Esophagus muscularis mucosa (tissue), 4 donors: ENCODE measurements at regions not wholly inside any gene's neighbourhood (a gene's known extent, or its start where the extent isn't known, plus 50 kb on each side); places are given as distances from the start of the nearest gene placed in this dataset.

Experiments
- DNase-seq: peaks from one replicate; pipeline ENCODE4 v3.0.0-alpha.2; 2017; ENCODE audit errors: extremely low spot score
- H3K27ac ChIP-seq, 4 donors: fragments of 200-600 bp; sonication (generic); replicated peaks in 1 of 4; 1 replicate in 3 of 4; 2 replicates in 1 of 4; pipeline ENCODE4 v1.5.1; 2016 to 2019; ENCODE audit warnings: mild to moderate bottlenecking in 1 of 4
- H3K27me3 ChIP-seq, 4 donors: fragments of 200-600 bp; sonication (generic); one replicate each; pipeline versions ENCODE4 v1.5.1 to v1.6.0; 2016 to 2019
- H3K36me3 ChIP-seq, 4 donors: fragments of 200-600 bp; sonication (generic); one replicate each; pipeline ENCODE4 v1.5.1; 2016 to 2019
- H3K4me1 ChIP-seq, 4 donors: fragments of 200-600 bp; sonication (generic); one replicate each; pipeline ENCODE4 v1.5.1; 2016 to 2019
- H3K4me3 ChIP-seq, 4 donors: fragments of 200-600 bp; sonication (generic); 1 replicate in 2 of 4; 2 replicates in 2 of 4; pipeline ENCODE4 v1.5.1; 2016 to 2019; ENCODE audit warnings: mild to moderate bottlenecking in 4 of 4, moderate library complexity in 1 of 4
- H3K9me3 ChIP-seq, 4 donors: fragments of 200-600 bp; sonication (generic); 1 replicate in 3 of 4; 2 replicates in 1 of 4; pipeline ENCODE4 v1.5.1; 2016 to 2019
- CTCF ChIP-seq, 3 experiments: fragments of 200-600 bp in 2 of 3; fragments of 450-650 bp in 1 of 3; sonication (generic) in 2 of 3; IDR thresholded peaks; one replicate each; pipeline ENCODE4 v1.5.1; 2017 to 2019; ENCODE audit warnings: antibody characterized with exemption in 3 of 3, mild to moderate bottlenecking in 2 of 3, moderate library complexity in 1 of 3
- EP300 ChIP-seq: sonication (generic); formaldehyde crosslinking; IDR thresholded peaks from one replicate; pipeline ENCODE4 v1.6.1; 2017; ENCODE audit warnings: antibody characterized with exemption
- POLR2A ChIP-seq: fragments of 450-650 bp; IDR thresholded peaks from one replicate; pipeline ENCODE4 v1.6.1; 2017; ENCODE audit warnings: antibody characterized with exemption, moderate library complexity, mild to moderate bottlenecking, low read depth
- POLR2AphosphoS5 ChIP-seq, 2 donors: sonication (generic); formaldehyde crosslinking; IDR thresholded peaks; one replicate each; pipeline ENCODE4 v1.6.1; 2017; ENCODE audit warnings: antibody characterized with exemption in 2 of 2
- WGBS: methylation state at CpG from one replicate; pipeline ENCODE4 v1.1.5; 2018; 5-methylcytosine and 5-hydroxymethylcytosine counted together
- intact Hi-C: fragments of 100-400 bp; cut with DNase I; formaldehyde crosslinking; loops from one replicate; pipeline ENCODE4 v1.15.1; 2023

GRCh38 chr5:174306345-174307030, 261.0 kb downstream of the NSG2 start:
- intact Hi-C loops = no loop called here
- DNase-seq = no peak
- WGBS = 77% methylated on average over 11 of the region's 11 CpGs

GRCh38 chr5:174307031-174307408, 261.5 kb downstream of the NSG2 start:
- peaks cover 0 to 51% (median 0%) of the 10 kb centered on the region in 4 donors for H3K27me3 ChIP-seq
- intact Hi-C loops = no loop called here

More at GRCh38 chr5:174306345-174307030, 261.0 kb downstream of the NSG2 start:
- Histone ChIP-seq H3K4me3 (no peak overlapping the region), H3K36me3 (no peaks in the 10 kb centered on the region), H3K4me1 (peaks cover 0 to 2% (median 2%) of the 10 kb centered on the region in 4 donors), H3K27ac (no peak overlapping the region), H3K9me3 (no peaks in the 10 kb centered on the region), H3K27me3 (peaks cover 0 to 50% (median 0%) of the 10 kb centered on the region in 4 donors)
- TF ChIP-seq POLR2A (no peak), EP300 (no peak), CTCF (IDR thresholded peaks at IDR 0.05) (no peak), POLR2AphosphoS5 (IDR thresholded peaks at IDR 0.05) (no peak)

GRCh38 chr5:174307656-174308271, 262.3 kb downstream of the NSG2 start:
- 84% methylated on average over 10 of the region's 12 CpGs for WGBS
- H3K27ac ChIP-seq = no peak overlapping the region
- no peak overlapping the region for H3K4me3 ChIP-seq
- peaks cover 0 to 51% (median 0%) of the 10 kb centered on the region in 4 donors for H3K27me3 ChIP-seq
- DNase-seq = no peak
- H3K36me3 ChIP-seq = no peaks in the 10 kb centered on the region
- H3K9me3 ChIP-seq = no peaks in the 10 kb centered on the region
- H3K4me1 ChIP-seq = peaks cover 5 to 12% (median 11%) of the 10 kb centered on the region in 4 donors
- TF ChIP-seq EP300 = no peak
- TF ChIP-seq POLR2A = no peak
- TF ChIP-seq CTCF (IDR thresholded peaks at IDR 0.05) = no peak
- TF ChIP-seq POLR2AphosphoS5 (IDR thresholded peaks at IDR 0.05) = no peak
- intact Hi-C loops = no loop called here

More at GRCh38 chr5:174307031-174307408, 261.5 kb downstream of the NSG2 start:
- H3K27ac ChIP-seq = no peak overlapping the region
- no peak for DNase-seq
- no peaks in the 10 kb centered on the region for H3K9me3 ChIP-seq
- no peak for TF ChIP-seq POLR2AphosphoS5 (IDR thresholded peaks at IDR 0.05)
- TF ChIP-seq POLR2A = no peak
- TF ChIP-seq CTCF (IDR thresholded peaks at IDR 0.05) = no peak
- no peak for TF ChIP-seq EP300
- H3K4me1 ChIP-seq = peaks cover 0 to 8% (median 7%) of the 10 kb centered on the region in 4 donors
- 53% methylated on average over 11 of the region's 11 CpGs for WGBS
- no peak overlapping the region for H3K4me3 ChIP-seq
- H3K36me3 ChIP-seq = no peaks in the 10 kb centered on the region

- intact Hi-C loops = no loop called here
- WGBS = 87% methylated on average over 13 of the region's 14 CpGs
- H3K4me1 ChIP-seq = peaks cover 5 to 12% (median 11%) of the 10 kb centered on the region in 4 donors
- TF ChIP-seq EP300 (no peak), CTCF (IDR thresholded peaks at IDR 0.05) (no peak), POLR2AphosphoS5 (IDR thresholded peaks at IDR 0.05) (no peak), POLR2A (no peak)
- no peak overlapping the region for H3K27ac ChIP-seq
- H3K36me3 ChIP-seq = no peaks in the 10 kb centered on the region
- H3K4me3 ChIP-seq = no peak overlapping the region
- H3K27me3 ChIP-seq = peaks cover 0 to 56% (median 0%) of the 10 kb centered on the region in 4 donors
- no peaks in the 10 kb centered on the region for H3K9me3 ChIP-seq
- no peak for DNase-seq
Measured at GRCh38 chr5:174309131-174309795, 263.8 kb downstream of the NSG2 start.
